B cell (primary cell): ENCODE measurements at regions not wholly inside any gene's neighbourhood (a gene's known extent, or its start where the extent isn't known, plus 50 kb on each side); places are given as distances from the start of the nearest gene placed in this dataset.

ENCODE experiments used
- ATAC-seq: fragments of 200-7000 bp; cut with Tn5 transposase; one replicate; pipeline ENCODE4 v1.10.0; 2021; ENCODE audit warnings: low read depth, mild to moderate bottlenecking, moderate number of reproducible peaks, moderate library complexity
- CTCF ChIA-PET: fragments of 350-600 bp; sonication (Branson Sonifier 250); formaldehyde crosslinking; loops from one replicate; lab custom pipeline; 2021; ENCODE audit warnings: antibody characterized with exemption, inconsistent platforms; lab: Charles Lee
- POLR2A ChIA-PET: fragments of 350-600 bp; sonication (Branson Sonifier 250); formaldehyde crosslinking; loops from one replicate; lab custom pipeline; 2021; ENCODE audit warnings: antibody characterized with exemption; lab: Charles Lee
- DNase-seq: peaks from one replicate; pipeline ENCODE4 v3.0.0; 2013
- H2AFZ ChIP-seq: 2 replicates; pipeline ENCODE4 v1.6.1; 2012; ENCODE audit warnings: mild to moderate bottlenecking, low read depth, low read length; ENCODE audit not compliant: insufficient read depth, poor library complexity, severe bottlenecking
- H3K27ac ChIP-seq, 2 donors: 1 replicate in 1 of 2; 2 replicates in 1 of 2; pipeline ENCODE4 v1.5.1; 2012 to 2013; ENCODE audit warnings: low read length in 2 of 2, mild to moderate bottlenecking in 2 of 2, moderate library complexity in 1 of 2
- H3K27me3 ChIP-seq, 4 experiments: fragments of 200-600 bp in 1 of 4; sonication (generic) in 1 of 4; replicated peaks in 1 of 4; 1 replicate in 2 of 4; 2 replicates in 2 of 4; pipeline versions ENCODE4 v1.6.1 to v1.7.0; 2013 to 2016; ENCODE audit warnings: low read length in 3 of 4, mild to moderate bottlenecking in 2 of 4, mixed read lengths in 1 of 4, moderate library complexity in 1 of 4; ENCODE audit not compliant: insufficient read depth in 4 of 4, control insufficient read depth in 3 of 4; ENCODE audit errors: control extremely low read depth in 1 of 4
- H3K36me3 ChIP-seq, 2 experiments: replicated peaks in 1 of 2; 1 replicate in 1 of 2; 2 replicates in 1 of 2; pipeline versions ENCODE4 v1.6.1 to v1.7.1; 2013; ENCODE audit warnings: low read length in 1 of 2; ENCODE audit not compliant: insufficient read depth in 2 of 2, control insufficient read depth in 1 of 2; ENCODE audit errors: control extremely low read depth in 1 of 2, extremely low read depth in 1 of 2
- H3K4me1 ChIP-seq, 2 donors: fragments of 200-600 bp in 1 of 2; sonication (generic) in 1 of 2; 1 replicate in 1 of 2; 2 replicates in 1 of 2; pipeline versions ENCODE4 v1.5.1 to v1.6.1; 2013 to 2017; ENCODE audit warnings: low read length in 2 of 2; ENCODE audit not compliant: control insufficient read depth in 2 of 2, insufficient read depth in 2 of 2
- H3K4me2 ChIP-seq: replicated peaks from 2 replicates; pipeline ENCODE3; 2012; ENCODE audit warnings: mild to moderate bottlenecking, low read depth, low read length; ENCODE audit not compliant: poor library complexity, severe bottlenecking
- H3K4me3 ChIP-seq, 5 experiments: fragments of 200-600 bp in 1 of 5; sonication (generic) in 1 of 5; 1 replicate in 3 of 5; 2 replicates in 2 of 5; pipeline versions ENCODE4 v1.5.1 to v1.7.0; 2011 to 2016; ENCODE audit warnings: low read length in 4 of 5, mild to moderate bottlenecking in 4 of 5, low read depth in 2 of 5, control low read depth in 1 of 5, moderate library complexity in 1 of 5; ENCODE audit not compliant: insufficient read depth in 1 of 5; ENCODE audit errors: control extremely low read depth in 1 of 5, extremely low read depth in 1 of 5
- H3K79me2 ChIP-seq: fragments of 200-600 bp; sonication (generic); one replicate; pipeline ENCODE4 v1.6.0; 2016; ENCODE audit warnings: low read length; ENCODE audit not compliant: control insufficient read depth, insufficient read depth
- H3K9ac ChIP-seq: fragments of 200-600 bp; sonication (generic); 2 replicates; pipeline ENCODE4 v1.6.1; 2017; ENCODE audit warnings: mild to moderate bottlenecking, low read length, moderate library complexity
- H3K9me3 ChIP-seq, 3 donors: one replicate each; pipeline versions ENCODE4 v1.6.1 to v1.7.1; 2013; ENCODE audit warnings: low read length in 2 of 3; ENCODE audit not compliant: control insufficient read depth in 2 of 3, insufficient read depth in 1 of 3; ENCODE audit errors: control extremely low read depth in 1 of 3
- H4K20me1 ChIP-seq: 2 replicates; pipeline ENCODE4 v1.6.0; 2012; ENCODE audit warnings: mild to moderate bottlenecking, low read length; ENCODE audit not compliant: insufficient read depth, control insufficient read depth, poor library complexity, severe bottlenecking
- H3K27ac Mint-ChIP-seq: one replicate; pipeline ENCODE4 v1.8.0; 2021; ENCODE audit warnings: mixed read lengths
- H3K27me3 Mint-ChIP-seq: one replicate; pipeline ENCODE4 v1.8.0; 2021; ENCODE audit warnings: mixed read lengths
- H3K4me1 Mint-ChIP-seq: one replicate; pipeline ENCODE4 v1.8.0; 2021; ENCODE audit warnings: mixed read lengths
- H3K4me3 Mint-ChIP-seq: one replicate; pipeline ENCODE4 v1.8.0; 2021; ENCODE audit warnings: mixed read lengths
- H3K9me3 Mint-ChIP-seq: one replicate; pipeline ENCODE4 v1.8.0; 2022; ENCODE audit warnings: mixed read lengths; ENCODE audit not compliant: insufficient read depth
- EZH2 ChIP-seq: IDR thresholded peaks from 2 replicates; pipeline ENCODE4 v1.6.1; 2012; ENCODE audit warnings: borderline replicate concordance, low read depth, mild to moderate bottlenecking, moderate library complexity, low read length; ENCODE audit not compliant: insufficient read depth, poor library complexity, severe bottlenecking
- WGBS: methylation state at CpG from one replicate; pipeline ENCODE4 v1.1.5; 2013; ENCODE audit warnings: missing lambda C conversion rate; ENCODE audit not compliant: insufficient coverage; 5-methylcytosine and 5-hydroxymethylcytosine counted together
- intact Hi-C: fragments of 100-400 bp; cut with micrococcal nuclease; formaldehyde crosslinking; loops from one replicate; pipeline ENCODE4 v1.10.0; 2022
- TF ChIP-seq, protein P1 (sequence below): fragments of 200-600 bp; IDR thresholded peaks from one replicate; pipeline ENCODE4 v1.8.0; 2022; ENCODE audit warnings: antibody characterized with exemption, mild to moderate bottlenecking

DNA sequence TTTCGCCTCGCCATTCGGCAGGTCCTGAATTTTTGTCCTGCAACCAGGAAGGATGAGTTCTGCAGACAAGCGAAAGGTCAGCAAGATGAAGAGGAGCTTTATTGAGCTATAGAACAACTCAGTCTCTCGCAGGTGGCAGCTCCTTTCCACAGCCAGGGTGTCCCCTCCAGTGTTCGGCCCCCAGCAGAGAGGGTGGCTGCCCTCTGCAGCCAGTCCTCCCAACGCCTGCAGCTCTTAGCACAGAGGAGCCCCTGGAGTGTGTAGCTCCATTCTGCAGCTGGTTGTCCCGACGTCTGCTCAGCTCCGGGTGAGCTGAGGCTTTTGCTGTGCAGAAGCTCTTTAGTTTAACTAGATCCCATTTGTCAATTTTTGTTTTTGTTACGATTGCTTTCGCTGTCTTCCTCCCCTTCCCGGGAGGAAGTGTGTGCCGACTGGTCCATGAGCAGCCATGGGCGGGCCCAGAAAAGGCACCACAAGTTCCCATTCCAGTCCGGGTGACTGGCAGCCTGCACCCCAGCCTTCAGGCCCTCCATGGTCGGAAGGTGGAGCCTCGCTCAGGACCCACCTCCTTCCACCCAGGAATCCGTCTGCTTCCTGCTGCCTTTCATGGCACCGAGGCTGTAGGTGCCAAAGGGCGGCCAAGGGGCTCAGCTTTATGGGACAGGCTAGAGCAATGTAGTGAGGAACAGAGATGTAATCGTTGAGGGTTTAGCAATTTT, 497.8 kb upstream of the CNTN4 start:
- no peak for TF ChIP-seq EZH2
- TF ChIP-seq, protein P1, sequence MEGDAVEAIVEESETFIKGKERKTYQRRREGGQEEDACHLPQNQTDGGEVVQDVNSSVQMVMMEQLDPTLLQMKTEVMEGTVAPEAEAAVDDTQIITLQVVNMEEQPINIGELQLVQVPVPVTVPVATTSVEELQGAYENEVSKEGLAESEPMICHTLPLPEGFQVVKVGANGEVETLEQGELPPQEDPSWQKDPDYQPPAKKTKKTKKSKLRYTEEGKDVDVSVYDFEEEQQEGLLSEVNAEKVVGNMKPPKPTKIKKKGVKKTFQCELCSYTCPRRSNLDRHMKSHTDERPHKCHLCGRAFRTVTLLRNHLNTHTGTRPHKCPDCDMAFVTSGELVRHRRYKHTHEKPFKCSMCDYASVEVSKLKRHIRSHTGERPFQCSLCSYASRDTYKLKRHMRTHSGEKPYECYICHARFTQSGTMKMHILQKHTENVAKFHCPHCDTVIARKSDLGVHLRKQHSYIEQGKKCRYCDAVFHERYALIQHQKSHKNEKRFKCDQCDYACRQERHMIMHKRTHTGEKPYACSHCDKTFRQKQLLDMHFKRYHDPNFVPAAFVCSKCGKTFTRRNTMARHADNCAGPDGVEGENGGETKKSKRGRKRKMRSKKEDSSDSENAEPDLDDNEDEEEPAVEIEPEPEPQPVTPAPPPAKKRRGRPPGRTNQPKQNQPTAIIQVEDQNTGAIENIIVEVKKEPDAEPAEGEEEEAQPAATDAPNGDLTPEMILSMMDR, result no peak
- ChIA-PET POLR2A (no interaction called here), CTCF (no interaction called here)
- Histone ChIP-seq H3K9me3 (peaks cover 0 to 14% (median 1%) of the 10 kb centered on the region in 3 donors), H3K27ac (no peak overlapping the region), H2AFZ (no peak overlapping the region), H4K20me1 (no peaks in the 10 kb centered on the region), H3K9ac (no peak overlapping the region), H3K36me3 (no peaks in the 10 kb centered on the region), H3K4me1 (no peaks in the 10 kb centered on the region), H3K4me2 (no peak overlapping the region), H3K4me3 (no peak overlapping the region), H3K79me2 (no peaks in the 10 kb centered on the region), H3K27me3 (no peaks in the 10 kb centered on the region)
- Mint-ChIP-seq H3K27me3 (no peaks in the 10 kb centered on the region), H3K27ac (no peak overlapping the region), H3K4me3 (no peak overlapping the region), H3K4me1 (no peaks in the 10 kb centered on the region), H3K9me3 (no peaks in the 10 kb centered on the region)
- no peak for DNase-seq
- no peak for ATAC-seq
- 92% methylated on average over 17 of the region's 22 CpGs for WGBS
- intact Hi-C loops, result no loop called here

DNA sequence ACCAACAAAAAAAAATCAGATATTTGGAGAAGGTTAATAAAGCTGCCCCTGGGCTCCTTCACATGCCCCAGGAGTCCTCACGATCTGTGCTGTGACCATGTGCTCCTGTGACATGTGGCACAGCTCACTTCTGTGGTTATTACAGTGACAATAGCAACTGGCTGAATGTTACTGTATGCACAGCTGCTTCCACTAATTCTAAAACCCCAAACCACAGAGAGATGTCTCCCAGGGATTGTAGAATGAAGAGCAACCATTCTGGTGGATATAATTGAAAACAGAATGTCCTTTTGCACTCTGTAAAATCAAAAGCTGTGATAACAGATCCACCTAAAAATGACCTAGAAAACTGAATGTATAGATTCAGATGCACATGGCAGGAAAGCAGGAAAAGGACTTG, 489.2 kb upstream of the CNTN4 start:
- H3K9me3 Mint-ChIP-seq, result no peaks in the 10 kb centered on the region
- no peak overlapping the region for H3K27ac Mint-ChIP-seq
- Histone ChIP-seq H3K27ac (no peak overlapping the region), H3K79me2 (no peaks in the 10 kb centered on the region), H3K4me3 (no peak overlapping the region), H3K27me3 (no peaks in the 10 kb centered on the region), H3K9me3 (no peaks in the 10 kb centered on the region), H3K4me2 (no peak overlapping the region), H3K4me1 (no peaks in the 10 kb centered on the region), H3K9ac (no peak overlapping the region), H2AFZ (no peak overlapping the region), H3K36me3 (no peaks in the 10 kb centered on the region), H4K20me1 (no peaks in the 10 kb centered on the region)
- ATAC-seq (no peak), DNase-seq (no peak)
- intact Hi-C loops, result no loop called here
- POLR2A ChIA-PET, result no interaction called here
- 20% methylated on average over 1 of the region's 1 CpG for whole genome bisulfite sequencing
- H3K27me3 Mint-ChIP-seq, result no peaks in the 10 kb centered on the region
- TF ChIP-seq EZH2, result no peak
- TF ChIP-seq, protein P1, result no peak
- no peaks in the 10 kb centered on the region for H3K4me1 Mint-ChIP-seq
- CTCF ChIA-PET, result no interaction called here
- no peak overlapping the region for H3K4me3 Mint-ChIP-seq
